Endodermal cell (in vitro differentiated cells): ENCODE measurements at regions not wholly inside any gene's neighbourhood (a gene's known extent, or its start where the extent isn't known, plus 50 kb on each side); places are given as distances from the start of the nearest gene placed in this dataset.

Experiments used
- DNase-seq: peaks from one replicate; pipeline ENCODE4 v3.0.0-alpha.2; 2017
- H3K27ac ChIP-seq: 2 replicates; pipeline ENCODE4 v1.5.1; 2013; ENCODE audit warnings: mild to moderate bottlenecking, low read depth, low read length, moderate library complexity
- H3K27me3 ChIP-seq: 2 replicates; pipeline ENCODE4 v1.6.1; 2013; ENCODE audit warnings: mild to moderate bottlenecking, low read length, moderate library complexity; ENCODE audit not compliant: insufficient read depth, control insufficient read depth, poor library complexity, severe bottlenecking
- H3K36me3 ChIP-seq: 2 replicates; pipeline ENCODE4 v1.7.0; 2013; ENCODE audit warnings: mild to moderate bottlenecking, low read length, moderate library complexity; ENCODE audit not compliant: control insufficient read depth, insufficient read depth
- H3K4me1 ChIP-seq: one replicate; pipeline ENCODE4 v1.7.0; 2013; ENCODE audit warnings: low read length; ENCODE audit not compliant: control insufficient read depth, insufficient read depth
- H3K4me3 ChIP-seq: 2 replicates; pipeline ENCODE4 v1.5.1; 2013; ENCODE audit warnings: mild to moderate bottlenecking, low read length, moderate library complexity
- H3K9ac ChIP-seq: 2 replicates; pipeline ENCODE4 v1.6.1; 2013; ENCODE audit warnings: mild to moderate bottlenecking, low read length, moderate library complexity; ENCODE audit not compliant: poor library complexity, severe bottlenecking; ENCODE audit errors: extremely low read depth
- H3K9me3 ChIP-seq: 2 replicates; pipeline ENCODE4 v1.6.1; 2013; ENCODE audit warnings: mild to moderate bottlenecking, low read length, moderate library complexity; ENCODE audit not compliant: control insufficient read depth
- H3K27ac Mint-ChIP-seq: 2 replicates; pipeline ENCODE4 v1.8.0; 2020; ENCODE audit warnings: mixed read lengths
- H3K27me3 Mint-ChIP-seq: 2 replicates; pipeline ENCODE4 v1.8.0; 2021; ENCODE audit warnings: mild to moderate bottlenecking, mixed read lengths; ENCODE audit not compliant: insufficient read depth
- H3K36me3 Mint-ChIP-seq: 2 replicates; pipeline ENCODE4 v1.8.0; 2020; ENCODE audit warnings: low read depth, mixed read lengths
- H3K4me1 Mint-ChIP-seq: 2 replicates; pipeline ENCODE4 v1.8.0; 2020; ENCODE audit warnings: mixed read lengths
- H3K4me3 Mint-ChIP-seq: 2 replicates; pipeline ENCODE4 v1.8.0; 2020; ENCODE audit warnings: mild to moderate bottlenecking, moderate library complexity, mixed read lengths
- H3K9me3 Mint-ChIP-seq: 2 replicates; pipeline ENCODE4 v1.8.0; 2020; ENCODE audit warnings: mild to moderate bottlenecking, mixed read lengths
- CTCF ChIP-seq: fragments of 200-600 bp; sonication (generic); conservative IDR thresholded peaks from 2 replicates; pipeline ENCODE4 v1.5.0; 2021; ENCODE audit warnings: antibody characterized with exemption, mild to moderate bottlenecking
- WGBS, 2 experiments: methylation state at CpG; one replicate each; pipeline versions ENCODE4 v1.1.5 to v1.1.7; 2013; ENCODE audit warnings: missing lambda C conversion rate in 2 of 2, mixed read lengths in 1 of 2; ENCODE audit not compliant: insufficient coverage in 1 of 2, insufficient read length in 1 of 2; 5-methylcytosine and 5-hydroxymethylcytosine counted together

- peaks cover 5% of the 10 kb centered on the region for H3K9me3 ChIP-seq
- no peak overlapping the region for H3K9ac ChIP-seq
- Mint-ChIP-seq H3K4me1 (peaks cover 1% of the 10 kb centered on the region), H3K36me3 (no peaks in the 10 kb centered on the region), H3K27me3 (peaks cover 2% of the 10 kb centered on the region), H3K27ac (no peak overlapping the region), H3K9me3 (no peaks in the 10 kb centered on the region), H3K4me3 (no peak overlapping the region)
- no peak overlapping the region for H3K4me3 ChIP-seq
- no peak overlapping the region for H3K27ac ChIP-seq
- no peak for TF ChIP-seq CTCF
- H3K27me3 ChIP-seq: no peaks in the 10 kb centered on the region
- H3K4me1 ChIP-seq: no peaks in the 10 kb centered on the region
- H3K36me3 ChIP-seq: no peaks in the 10 kb centered on the region
- WGBS, 2 experiments: 75% methylated on average over 3 of the region's 3 CpGs; no CpG with 5 or more reads in 1 of the 2 experiments
- no peak for DNase-seq
Observed at GRCh38 chr7:153158149-153158548, 398.6 kb downstream of the ACTR3B start.

GRCh38 chr7:153170287-153170686, 410.7 kb downstream of the ACTR3B start:
- H3K4me3 ChIP-seq: no peak overlapping the region
- no peaks in the 10 kb centered on the region for H3K4me1 ChIP-seq
- 84 to 86% methylated on average over 3 to 4 of the region's 4 CpGs for WGBS, 2 experiments
- DNase-seq: no peak
- Mint-ChIP-seq H3K27ac (no peak overlapping the region), H3K4me1 (no peaks in the 10 kb centered on the region), H3K4me3 (no peak overlapping the region), H3K9me3 (peaks cover 11% of the 10 kb centered on the region), H3K36me3 (no peaks in the 10 kb centered on the region), H3K27me3 (no peaks in the 10 kb centered on the region)
- no peak overlapping the region for H3K9ac ChIP-seq
- no peak for TF ChIP-seq CTCF
- H3K27me3 ChIP-seq: no peaks in the 10 kb centered on the region
- no peaks in the 10 kb centered on the region for H3K36me3 ChIP-seq
- H3K27ac ChIP-seq: no peak overlapping the region
- H3K9me3 ChIP-seq: peaks cover 11% of the 10 kb centered on the region

- no peak for DNase-seq
- Mint-ChIP-seq H3K27ac (no peak overlapping the region), H3K9me3 (peaks cover 20% of the 10 kb centered on the region), H3K4me1 (no peaks in the 10 kb centered on the region), H3K4me3 (no peak overlapping the region), H3K27me3 (no peaks in the 10 kb centered on the region), H3K36me3 (no peaks in the 10 kb centered on the region)
- peaks cover 5% of the 10 kb centered on the region for H3K9me3 ChIP-seq
- no peaks in the 10 kb centered on the region for H3K27me3 ChIP-seq
- no peak overlapping the region for H3K4me3 ChIP-seq
- no peaks in the 10 kb centered on the region for H3K4me1 ChIP-seq
- TF ChIP-seq CTCF: no peak
- H3K36me3 ChIP-seq: no peaks in the 10 kb centered on the region
- no peak overlapping the region for H3K27ac ChIP-seq
- H3K9ac ChIP-seq: no peak overlapping the region
Observed at GRCh38 chr7:153185936-153186335, 426.4 kb downstream of the ACTR3B start.
